A673 (cell line): ENCODE measurements at regions not wholly inside any gene's neighbourhood (a gene's known extent, or its start where the extent isn't known, plus 50 kb on each side); places are given as distances from the start of the nearest gene placed in this dataset.

Experiments
- BruUV-seq: library from RNA; stranded (reverse); fragments of 400-500 nt; replicated peaks from 2 replicates; lab custom pipeline; 2021; lab: Mats Ljungman, UMichigan
- CTCF ChIA-PET: fragments of 300-600 bp; sonication (Branson Sonifier 250); formaldehyde crosslinking; loops from one replicate; lab custom pipeline; 2022; ENCODE audit warnings: antibody characterized with exemption; lab: Charles Lee
- POLR2A ChIA-PET: fragments of 300-600 bp; sonication (Branson Sonifier 250); formaldehyde crosslinking; loops from one replicate; lab custom pipeline; 2022; ENCODE audit warnings: antibody characterized with exemption; ENCODE audit not compliant: low non-redundant PET; lab: Charles Lee
- DNase-seq: peaks from one replicate; pipeline ENCODE4 v3.0.0-alpha.2; 2015; ENCODE audit warnings: low spot score
- H3K27ac ChIP-seq: fragments of 200-600 bp; sonication (generic); 2 replicates; pipeline ENCODE4 v1.5.1; 2016; ENCODE audit warnings: mixed run types, low read depth, mild to moderate bottlenecking, mixed read lengths, antibody characterized with exemption, low read length; ENCODE audit not compliant: poor library complexity, severe bottlenecking
- H3K27me3 ChIP-seq: fragments of 200-600 bp; sonication (generic); replicated peaks from 2 replicates; pipeline ENCODE4 v1.6.1; 2017; ENCODE audit warnings: mixed run types, low read depth, mild to moderate bottlenecking, mixed read lengths, antibody characterized with exemption, low read length; ENCODE audit not compliant: insufficient read depth, poor library complexity
- H3K36me3 ChIP-seq: fragments of 200-600 bp; sonication (generic); 2 replicates; pipeline ENCODE4 v1.6.1; 2016; ENCODE audit warnings: mixed run types, mild to moderate bottlenecking, mixed read lengths, antibody characterized with exemption, low read length; ENCODE audit not compliant: insufficient read depth, poor library complexity, severe bottlenecking
- H3K4me1 ChIP-seq: fragments of 200-600 bp; sonication (generic); 2 replicates; pipeline ENCODE4 v1.6.1; 2017; ENCODE audit warnings: mixed run types, mild to moderate bottlenecking, mixed read lengths, antibody characterized with exemption, low read length; ENCODE audit not compliant: insufficient read depth, poor library complexity, severe bottlenecking
- H3K4me3 ChIP-seq: fragments of 200-600 bp; sonication (generic); 2 replicates; pipeline ENCODE4 v1.5.1; 2016; ENCODE audit warnings: low read depth, mixed run types, mild to moderate bottlenecking, mixed read lengths, low read length; ENCODE audit not compliant: poor library complexity, severe bottlenecking
- H3K9me3 ChIP-seq: fragments of 200-600 bp; sonication (generic); 2 replicates; pipeline ENCODE4 v1.6.1; 2016; ENCODE audit warnings: mixed run types, low read depth, mild to moderate bottlenecking, mixed read lengths, antibody characterized with exemption, low read length; ENCODE audit not compliant: poor library complexity, severe bottlenecking
- EZH2 ChIP-seq: fragments of 200-600 bp; sonication (generic); IDR thresholded peaks from 2 replicates; pipeline ENCODE4 v1.6.1; 2017; ENCODE audit warnings: borderline replicate concordance, low read depth, mild to moderate bottlenecking, mixed read lengths, antibody characterized with exemption, low read length; ENCODE audit not compliant: poor library complexity, severe bottlenecking
- intact Hi-C: fragments of 100-400 bp; cut with micrococcal nuclease; formaldehyde crosslinking; loops from one replicate; pipeline ENCODE4 v1.10.0; 2022; ENCODE audit not compliant: unreplicated experiment
- TF ChIP-seq, protein P1 (sequence below): fragments of 300-800, 200-600 bp; sonication (generic); conservative IDR thresholded peaks from 2 replicates; pipeline ENCODE4 v1.5.1; 2017; ENCODE audit warnings: low read depth, mild to moderate bottlenecking, antibody characterized with exemption, low read length, moderate library complexity, mixed read lengths

DNA sequence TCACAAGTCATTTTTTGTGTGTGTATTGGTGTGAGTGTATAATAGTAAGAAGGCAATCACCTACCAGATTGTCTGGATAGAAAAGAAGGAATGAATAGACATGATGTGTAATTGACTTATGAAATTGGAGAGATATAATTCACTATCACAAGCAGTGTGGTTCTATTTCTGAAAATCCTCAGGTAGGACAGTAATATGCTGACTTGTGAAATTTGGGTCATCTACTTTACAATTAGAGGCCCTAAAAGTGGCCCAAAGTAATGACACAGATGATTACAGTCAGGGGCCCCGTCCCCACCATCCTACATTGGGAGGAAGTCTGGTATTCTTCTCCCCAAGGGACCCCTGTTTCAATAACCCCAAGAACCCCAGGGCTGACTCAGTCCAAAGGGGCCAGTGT lies 73.6 kb upstream of the SELENOK start:
- Histone ChIP-seq H3K4me1 (no peaks in the 10 kb centered on the region), H3K9me3 (no peaks in the 10 kb centered on the region), H3K4me3 (no peak overlapping the region), H3K27me3 (no peaks in the 10 kb centered on the region), H3K36me3 (no peaks in the 10 kb centered on the region), H3K27ac (no peak overlapping the region)
- POLR2A ChIA-PET = no interaction called here
- intact Hi-C loops = no loop called here
- no peak for TF ChIP-seq EZH2
- TF ChIP-seq, protein P1, sequence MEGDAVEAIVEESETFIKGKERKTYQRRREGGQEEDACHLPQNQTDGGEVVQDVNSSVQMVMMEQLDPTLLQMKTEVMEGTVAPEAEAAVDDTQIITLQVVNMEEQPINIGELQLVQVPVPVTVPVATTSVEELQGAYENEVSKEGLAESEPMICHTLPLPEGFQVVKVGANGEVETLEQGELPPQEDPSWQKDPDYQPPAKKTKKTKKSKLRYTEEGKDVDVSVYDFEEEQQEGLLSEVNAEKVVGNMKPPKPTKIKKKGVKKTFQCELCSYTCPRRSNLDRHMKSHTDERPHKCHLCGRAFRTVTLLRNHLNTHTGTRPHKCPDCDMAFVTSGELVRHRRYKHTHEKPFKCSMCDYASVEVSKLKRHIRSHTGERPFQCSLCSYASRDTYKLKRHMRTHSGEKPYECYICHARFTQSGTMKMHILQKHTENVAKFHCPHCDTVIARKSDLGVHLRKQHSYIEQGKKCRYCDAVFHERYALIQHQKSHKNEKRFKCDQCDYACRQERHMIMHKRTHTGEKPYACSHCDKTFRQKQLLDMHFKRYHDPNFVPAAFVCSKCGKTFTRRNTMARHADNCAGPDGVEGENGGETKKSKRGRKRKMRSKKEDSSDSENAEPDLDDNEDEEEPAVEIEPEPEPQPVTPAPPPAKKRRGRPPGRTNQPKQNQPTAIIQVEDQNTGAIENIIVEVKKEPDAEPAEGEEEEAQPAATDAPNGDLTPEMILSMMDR = no peak
- no TSS peak for BruUV-seq
- CTCF ChIA-PET = no interaction called here
- DNase-seq = no peak

DNA sequence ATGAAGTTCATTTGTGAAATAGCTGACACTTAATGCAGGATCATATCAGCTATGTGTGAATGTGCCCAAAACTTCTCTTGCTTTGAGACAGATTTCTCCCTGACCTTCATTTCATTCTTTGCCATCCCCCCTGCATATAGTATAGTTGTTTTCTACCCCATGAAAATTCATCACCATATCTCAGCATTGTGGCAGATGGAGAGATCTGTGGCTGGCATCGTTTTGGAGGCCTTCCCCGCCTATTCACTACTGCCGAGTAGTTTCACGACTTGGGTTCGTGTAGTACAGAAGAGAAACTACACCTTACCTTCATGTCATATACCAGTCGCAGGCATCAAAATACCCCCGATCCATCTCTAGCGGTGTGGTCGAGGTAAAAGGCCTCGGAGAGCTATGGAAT lies 66.2 kb upstream of the SELENOK start:
- DNase-seq = no peak
- Histone ChIP-seq H3K4me3 (no peak overlapping the region), H3K4me1 (no peaks in the 10 kb centered on the region), H3K36me3 (no peaks in the 10 kb centered on the region), H3K27me3 (no peaks in the 10 kb centered on the region), H3K9me3 (no peaks in the 10 kb centered on the region), H3K27ac (no peak overlapping the region)
- ChIA-PET CTCF (no interaction called here), POLR2A (no interaction called here)
- intact Hi-C loops = no loop called here
- TF ChIP-seq, protein P1 = no peak
- TF ChIP-seq EZH2 = no peak
- no TSS peak for BruUV-seq

DNA sequence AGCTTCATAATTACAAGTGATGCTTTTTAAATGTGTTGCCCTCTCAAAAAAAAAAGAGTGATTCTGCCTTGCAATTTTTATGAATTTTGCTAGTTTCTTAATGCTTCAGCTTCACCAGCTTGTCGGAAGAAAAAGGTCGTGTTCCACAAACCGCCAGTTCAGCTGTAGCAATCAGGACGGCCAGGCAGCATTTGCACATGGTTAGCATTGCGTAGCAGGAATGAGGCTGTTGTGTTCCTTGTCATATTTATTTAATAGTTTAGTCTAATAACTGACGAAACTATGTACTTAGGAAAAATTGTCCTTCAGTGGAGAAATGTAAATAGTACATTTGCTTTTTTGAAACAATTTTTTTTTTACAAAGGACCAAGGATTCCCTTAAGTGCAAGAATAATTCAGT lies 64.9 kb upstream of the SELENOK start:
- no peak for TF ChIP-seq EZH2
- TF ChIP-seq, protein P1 = no peak
- CTCF ChIA-PET = no interaction called here
- Histone ChIP-seq H3K36me3 (no peaks in the 10 kb centered on the region), H3K27me3 (no peaks in the 10 kb centered on the region), H3K9me3 (no peaks in the 10 kb centered on the region), H3K27ac (no peak overlapping the region), H3K4me3 (no peak overlapping the region), H3K4me1 (no peaks in the 10 kb centered on the region)
- no TSS peak for BruUV-seq
- POLR2A ChIA-PET = no interaction called here
- intact Hi-C loops = no loop called here
- no peak for DNase-seq
